K562 (cell line): ENCODE measurements at regions not wholly inside any gene's neighbourhood (a gene's known extent, or its start where the extent isn't known, plus 50 kb on each side); places are given as distances from the start of the nearest gene placed in this dataset.

Source experiments
- ATAC-seq: fragments of 200-7000 bp; cut with Tn5 transposase; 3 replicates; pipeline ENCODE4 v1.9.1; 2020; ENCODE audit warnings: moderate library complexity
- BruUV-seq: library from RNA; stranded (reverse); fragments of 400-500 nt; replicated peaks from 2 replicates; lab custom pipeline; 2021; lab: Mats Ljungman, UMichigan
- CTCF ChIA-PET: fragments of 300-600 bp; formaldehyde crosslinking; extraction: SDS; loops from one replicate; lab custom pipeline; 2021; ENCODE audit warnings: low intra/inter-chr PET ratio; lab: Yijun Ruan, JAX
- POLR2A ChIA-PET: fragments of 300-600, 350-650 bp; sonication (Branson Sonifier 250); formaldehyde crosslinking; extraction: SDS; loops from one replicate; lab custom pipeline; 2021; ENCODE audit warnings: antibody characterized with exemption, inconsistent platforms; lab: Yijun Ruan, JAX
- DNase-seq, 4 experiments: peaks; one replicate each; pipeline versions ENCODE4 v3.0.0 to v3.0.0-alpha.2; 2011 to 2018; ENCODE audit warnings: low spot score in 3 of 4, mixed read lengths in 3 of 4; ENCODE audit errors: extremely low read depth in 1 of 4
- FAIRE-seq: peaks from 2 replicates; lab custom pipeline; 2011; peaks lifted over from hg19 to GRCh38; lab: Jason Lieb, UNC
- H2AFZ ChIP-seq: 2 replicates; pipeline ENCODE4 v1.6.0; 2011; ENCODE audit warnings: low read depth, low read length, control low read depth, inconsistent platforms
- H3K27ac ChIP-seq: fragments of 200-600 bp; 3 replicates; pipeline ENCODE4 v1.8.0; 2011; ENCODE audit warnings: low read depth, mild to moderate bottlenecking, control low read depth, inconsistent platforms, low read length, moderate library complexity, mixed read lengths; ENCODE audit errors: extremely low read depth
- H3K27me3 ChIP-seq, 2 experiments: fragments of 300-600 bp in 1 of 2; 2 replicates in 1 of 2; 3 replicates in 1 of 2; pipeline versions ENCODE4 v1.6.0 to v1.8.0; 2011; ENCODE audit warnings: inconsistent platforms in 2 of 2, low read length in 2 of 2, mild to moderate bottlenecking in 1 of 2, mixed read lengths in 1 of 2, moderate library complexity in 1 of 2; ENCODE audit not compliant: control insufficient read depth in 2 of 2, insufficient read depth in 2 of 2
- H3K36me3 ChIP-seq: fragments of 300-600 bp; 3 replicates; pipeline ENCODE4 v1.8.0; 2011; ENCODE audit warnings: mild to moderate bottlenecking, low read length, inconsistent platforms; ENCODE audit not compliant: control insufficient read depth, insufficient read depth
- H3K4me1 ChIP-seq, 2 experiments: fragments of 200-600 bp in 1 of 2; replicated peaks in 1 of 2; 2 replicates in 1 of 2; 3 replicates in 1 of 2; pipeline versions ENCODE4 v1.5.1 to v1.8.0; 2011; ENCODE audit warnings: inconsistent platforms in 2 of 2, low read length in 2 of 2, mild to moderate bottlenecking in 1 of 2, mixed read lengths in 1 of 2, moderate library complexity in 1 of 2; ENCODE audit not compliant: control insufficient read depth in 2 of 2, insufficient read depth in 2 of 2
- H3K4me2 ChIP-seq: 2 replicates; pipeline ENCODE4 v1.6.1; 2011; ENCODE audit warnings: low read length, control low read depth, inconsistent platforms, mixed read lengths; ENCODE audit not compliant: insufficient read depth
- H3K4me3 ChIP-seq: fragments of 200-600 bp; sonication (generic), shearing (Covaris generic); 2 replicates; pipeline ENCODE4 v1.5.1; 2016; ENCODE audit warnings: control low read depth, inconsistent platforms
- H3K79me2 ChIP-seq: fragments of 200-600 bp; 3 replicates; pipeline ENCODE4 v1.8.0; 2011; ENCODE audit warnings: low read length, inconsistent platforms; ENCODE audit not compliant: control insufficient read depth, insufficient read depth
- H3K9ac ChIP-seq, 2 experiments: 2 replicates each; pipeline versions ENCODE4 v1.6.0 to v1.6.1; 2011; ENCODE audit warnings: low read depth in 2 of 2, low read length in 2 of 2, control low read depth in 1 of 2, inconsistent platforms in 1 of 2, mild to moderate bottlenecking in 1 of 2, mixed read lengths in 1 of 2; ENCODE audit not compliant: insufficient read depth in 1 of 2
- H3K9me1 ChIP-seq: one replicate; pipeline ENCODE4 v1.6.0; 2011; ENCODE audit warnings: inconsistent platforms, mild to moderate bottlenecking, low read length, moderate library complexity; ENCODE audit not compliant: control insufficient read depth, insufficient read depth
- H3K9me3 ChIP-seq: replicated peaks from 2 replicates; pipeline ENCODE4 v1.5.1; 2011; ENCODE audit warnings: low read depth, low read length, inconsistent platforms; ENCODE audit not compliant: control insufficient read depth, insufficient read depth
- H4K20me1 ChIP-seq: replicated peaks from 2 replicates; pipeline ENCODE4 v1.6.1; 2011; ENCODE audit warnings: low read length, inconsistent platforms, mixed read lengths; ENCODE audit not compliant: control insufficient read depth, insufficient read depth
- GTF2E2 ChIP-seq: fragments of 200-800 bp; sonication (Bioruptor generic); IDR thresholded peaks from 2 replicates; pipeline ENCODE4 v1.6.1; 2016; ENCODE audit warnings: missing genetic modification characterization, missing compliant biosample characterization
- HMG20A ChIP-seq: fragments of 450-650 bp; formaldehyde crosslinking; conservative IDR thresholded peaks from 2 replicates; pipeline ENCODE4 v1.4.0; 2020; ENCODE audit warnings: mild to moderate bottlenecking, mixed read lengths
- NFYB ChIP-seq: IDR thresholded peaks from 2 replicates; pipeline ENCODE4 v1.6.1; 2011; ENCODE audit warnings: mild to moderate bottlenecking, moderate library complexity; ENCODE audit not compliant: insufficient read length; ENCODE audit errors: extremely low read depth
- RFX1 ChIP-seq: fragments of 450-650 bp; IDR thresholded peaks from 2 replicates; pipeline ENCODE4 v1.6.1; 2016; ENCODE audit warnings: mild to moderate bottlenecking, moderate library complexity
- ZNF212 ChIP-seq: fragments of 450-650 bp; formaldehyde crosslinking; IDR thresholded peaks from 2 replicates; pipeline ENCODE4 v1.4.0; 2020; ENCODE audit warnings: mild to moderate bottlenecking
- ZNF316 ChIP-seq: fragments of 450-650 bp; IDR thresholded peaks from 2 replicates; pipeline ENCODE4 v1.6.1; 2016
- ZNF436 ChIP-seq: fragments of 250-450, 450-650 bp; sonication (Bioruptor Pico); formaldehyde crosslinking; IDR thresholded peaks from 2 replicates; pipeline ENCODE4 v1.7.0; 2020; ENCODE audit warnings: mild to moderate bottlenecking
- ZNF445 ChIP-seq: fragments of 250-450 bp; sonication (Bioruptor Pico); IDR thresholded peaks from 2 replicates; pipeline ENCODE4 v1.4.0; 2020; ENCODE audit warnings: low read depth, mild to moderate bottlenecking, moderate library complexity
- WGBS: fragments of 100-300 bp; shearing (Covaris generic); methylation state at CpG from one replicate; pipeline ENCODE4 v1.1.6; 2016; ENCODE audit warnings: low coverage, mixed read lengths; ENCODE audit not compliant: insufficient coverage; ENCODE audit errors: missing lambda C conversion rate; 5-methylcytosine and 5-hydroxymethylcytosine counted together
- in situ Hi-C: fragments of 300-500 bp; cut with MboI; formaldehyde crosslinking; loops from 4 replicates; pipeline ENCODE4 v1.15.0; 2018; ENCODE audit warnings: inconsistent platforms, mixed read lengths
- intact Hi-C: fragments of 100-400 bp; cut with micrococcal nuclease; formaldehyde crosslinking; loops from 2 replicates; pipeline ENCODE4 v1.14.2; 2022

DNA sequence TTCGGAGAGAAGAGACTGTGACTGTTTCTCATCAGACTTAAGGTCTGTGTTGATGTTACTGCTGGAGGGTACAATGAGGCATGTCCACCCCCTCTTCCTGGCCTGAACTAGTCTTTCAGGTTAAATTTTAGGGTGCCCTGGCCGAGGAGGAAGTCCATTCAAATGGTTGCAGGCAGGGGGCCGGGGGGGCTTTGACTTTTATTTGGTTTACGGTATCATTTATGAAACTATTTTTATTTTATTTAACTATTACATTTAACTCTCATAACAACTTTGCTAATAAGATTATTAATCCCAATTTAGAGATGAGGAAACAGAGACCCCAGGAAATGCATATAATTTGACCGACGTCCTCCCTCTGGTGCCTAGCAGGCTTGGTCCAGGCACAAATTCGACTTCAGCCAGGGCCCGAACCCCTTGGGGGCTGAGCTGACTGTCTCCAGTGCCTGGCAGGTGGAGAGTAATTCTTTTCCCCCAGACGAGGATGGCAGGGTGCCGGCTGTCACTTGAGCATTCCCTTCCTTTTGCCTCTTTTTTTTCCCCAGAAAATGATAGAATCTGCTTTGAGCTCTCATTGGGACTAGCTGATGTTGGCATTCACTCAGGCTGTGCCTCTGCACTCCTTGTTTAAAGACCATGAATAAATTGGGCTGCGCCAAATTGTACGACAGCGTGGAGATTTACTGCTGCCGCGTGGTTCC is 255.3 kb upstream of the SALL3 start:
- 0% methylated on average over 14 of the region's 15 CpGs for WGBS
- H3K4me3 ChIP-seq = no peak overlapping the region
- no peak overlapping the region for H3K9ac ChIP-seq
- no peaks in the 10 kb centered on the region for H4K20me1 ChIP-seq
- H3K79me2 ChIP-seq = no peaks in the 10 kb centered on the region
- intact Hi-C loops = no loop called here
- H3K4me2 ChIP-seq = no peak overlapping the region
- H3K27me3 ChIP-seq = peaks cover 5 to 53% of the 10 kb centered on the region in 2 experiments; a peak in 3 of 5 replicates
- no TSS peak for BruUV-seq
- no peaks in the 10 kb centered on the region for H3K9me1 ChIP-seq
- no peaks in the 10 kb centered on the region for H3K36me3 ChIP-seq
- ChIA-PET CTCF (no interaction called here), POLR2A (no interaction called here)
- ATAC-seq (no peak), FAIRE-seq (no peak), DNase-seq (no peak)
- H3K27ac ChIP-seq = no peak overlapping the region
- TF ChIP-seq GTF2E2 = no peak
- no peak for TF ChIP-seq ZNF445 (CRISPR knock-in tag)
- no peak for TF ChIP-seq ZNF316
- no peak for TF ChIP-seq HMG20A (CRISPR knock-in tag)
- TF ChIP-seq RFX1 = no peak
- TF ChIP-seq ZNF436 (CRISPR knock-in tag) = no peak
- no peak for TF ChIP-seq ZNF212 (CRISPR knock-in tag)
- no peak for TF ChIP-seq NFYB
- H2AFZ ChIP-seq = no peak overlapping the region
- no peaks in the 10 kb centered on the region for H3K4me1 ChIP-seq
- in situ Hi-C loops = no loop called here
- no peaks in the 10 kb centered on the region for H3K9me3 ChIP-seq
